MM.1S (cell line): ENCODE measurements at regions not wholly inside any gene's neighbourhood (a gene's known extent, or its start where the extent isn't known, plus 50 kb on each side); places are given as distances from the start of the nearest gene placed in this dataset.
A peak's percentile ranks its signal among the peaks of the same experiment; 100 is the strongest.

Experiments used
- EZH2 ChIP-seq: fragments of 300-600 bp; sonication (generic); optimal IDR thresholded peaks from 2 replicates; pipeline ENCODE3; 2017; ENCODE audit warnings: low read depth, mild to moderate bottlenecking, antibody characterized with exemption, low read length, mixed read lengths
- TF ChIP-seq, protein P1 (sequence below): fragments of 300-600 bp; sonication (generic); IDR thresholded peaks from 2 replicates; pipeline ENCODE4 v1.5.1; 2016; ENCODE audit warnings: antibody characterized with exemption, low read length, mixed read lengths

DNA sequence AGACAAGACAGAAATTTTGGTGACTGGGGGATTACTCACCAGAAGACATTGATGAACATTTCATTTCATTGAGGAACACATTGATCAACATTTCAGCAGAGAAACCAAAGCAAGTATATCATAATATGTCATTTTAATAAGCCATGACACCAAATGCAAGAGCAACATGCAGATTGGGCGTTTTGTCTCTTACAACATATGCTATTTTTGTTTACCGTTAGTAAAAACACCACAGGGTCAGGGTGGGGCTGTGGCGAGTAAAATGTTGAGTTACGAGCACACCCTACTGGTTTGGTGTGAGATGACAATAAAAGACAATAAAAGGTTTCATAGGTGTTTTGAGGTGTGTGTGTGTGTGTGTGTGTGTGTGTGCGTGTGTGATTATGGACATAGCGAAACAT is 294.5 kb downstream of the PDGFC start:
- TF ChIP-seq, protein P1, sequence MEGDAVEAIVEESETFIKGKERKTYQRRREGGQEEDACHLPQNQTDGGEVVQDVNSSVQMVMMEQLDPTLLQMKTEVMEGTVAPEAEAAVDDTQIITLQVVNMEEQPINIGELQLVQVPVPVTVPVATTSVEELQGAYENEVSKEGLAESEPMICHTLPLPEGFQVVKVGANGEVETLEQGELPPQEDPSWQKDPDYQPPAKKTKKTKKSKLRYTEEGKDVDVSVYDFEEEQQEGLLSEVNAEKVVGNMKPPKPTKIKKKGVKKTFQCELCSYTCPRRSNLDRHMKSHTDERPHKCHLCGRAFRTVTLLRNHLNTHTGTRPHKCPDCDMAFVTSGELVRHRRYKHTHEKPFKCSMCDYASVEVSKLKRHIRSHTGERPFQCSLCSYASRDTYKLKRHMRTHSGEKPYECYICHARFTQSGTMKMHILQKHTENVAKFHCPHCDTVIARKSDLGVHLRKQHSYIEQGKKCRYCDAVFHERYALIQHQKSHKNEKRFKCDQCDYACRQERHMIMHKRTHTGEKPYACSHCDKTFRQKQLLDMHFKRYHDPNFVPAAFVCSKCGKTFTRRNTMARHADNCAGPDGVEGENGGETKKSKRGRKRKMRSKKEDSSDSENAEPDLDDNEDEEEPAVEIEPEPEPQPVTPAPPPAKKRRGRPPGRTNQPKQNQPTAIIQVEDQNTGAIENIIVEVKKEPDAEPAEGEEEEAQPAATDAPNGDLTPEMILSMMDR: peak; percentile 50
- no peak for TF ChIP-seq EZH2
